Naive B cell (primary cell): ENCODE measurements at regions not wholly inside any gene's neighbourhood (a gene's known extent, or its start where the extent isn't known, plus 50 kb on each side); places are given as distances from the start of the nearest gene placed in this dataset.
"Not testable (repeated sequence)": the region's sequence is repeated elsewhere in the genome, so short reads cannot be mapped to it uniquely, and the experiment has no call there.

Source experiments
- ATAC-seq, 2 donors: fragments of 150-1000 bp; cut with Tn5 transposase; 2 replicates each; pipeline ENCODE4 v1.10.0; 2021; ENCODE audit warnings: low read depth in 2 of 2, mild to moderate bottlenecking in 2 of 2, moderate library complexity in 2 of 2
- DNase-seq: peaks from one replicate; pipeline ENCODE4 v3.0.0; 2022
- H3K27ac Mint-ChIP-seq, 6 donors: one replicate each; pipeline ENCODE4 v1.8.0; 2020 to 2022; ENCODE audit warnings: mild to moderate bottlenecking in 6 of 6, mixed read lengths in 6 of 6, moderate library complexity in 5 of 6, inconsistent platforms in 2 of 6
- H3K27me3 Mint-ChIP-seq, 3 donors: one replicate each; pipeline ENCODE4 v1.8.0; 2021 to 2022; ENCODE audit warnings: mixed read lengths in 3 of 3, mild to moderate bottlenecking in 1 of 3
- H3K36me3 Mint-ChIP-seq, 2 donors: one replicate each; pipeline ENCODE4 v1.8.0; 2020 to 2022; ENCODE audit warnings: mixed read lengths in 2 of 2, inconsistent platforms in 1 of 2, mild to moderate bottlenecking in 1 of 2
- H3K4me1 Mint-ChIP-seq, 3 donors: one replicate each; pipeline ENCODE4 v1.8.0; 2020 to 2022; ENCODE audit warnings: mixed read lengths in 3 of 3, inconsistent platforms in 1 of 3, mild to moderate bottlenecking in 1 of 3, moderate library complexity in 1 of 3
- H3K4me3 Mint-ChIP-seq, 8 donors: one replicate each; pipeline ENCODE4 v1.8.0; 2020 to 2022; ENCODE audit warnings: mild to moderate bottlenecking in 8 of 8, mixed read lengths in 8 of 8, moderate library complexity in 8 of 8, inconsistent platforms in 2 of 8
- H3K9me3 Mint-ChIP-seq, 7 donors: one replicate each; pipeline ENCODE4 v1.8.0; 2020 to 2022; ENCODE audit warnings: mixed read lengths in 7 of 7, mild to moderate bottlenecking in 5 of 7, inconsistent platforms in 2 of 7, moderate library complexity in 1 of 7

GRCh38 chr22:23467721-23468294, 112.3 kb downstream of the IGLL1 start:
- H3K9me3 Mint-ChIP-seq, result no peaks in the 10 kb centered on the region
- peaks cover 0 to 10% (median under 1%) of the 10 kb centered on the region in 3 donors for H3K4me1 Mint-ChIP-seq
- no peaks in the 10 kb centered on the region for H3K36me3 Mint-ChIP-seq
- ATAC-seq, result no peak
- no peak overlapping the region for H3K27ac Mint-ChIP-seq
- DNase-seq, result no peak
- peaks cover 0 to 8% (median 5%) of the 10 kb centered on the region in 3 donors for H3K27me3 Mint-ChIP-seq
- H3K4me3 Mint-ChIP-seq, result no peak overlapping the region

- no peak overlapping the region for H3K4me3 Mint-ChIP-seq
- no peak overlapping the region for H3K27ac Mint-ChIP-seq
- H3K27me3 Mint-ChIP-seq, result peaks cover 0 to 8% (median 5%) of the 10 kb centered on the region in 3 donors
- H3K4me1 Mint-ChIP-seq, result no peaks in the 10 kb centered on the region
- H3K36me3 Mint-ChIP-seq, result no peaks in the 10 kb centered on the region
- no peaks in the 10 kb centered on the region for H3K9me3 Mint-ChIP-seq
- ATAC-seq (no peak), DNase-seq (no peak)
Observed at GRCh38 chr22:23466351-23466750, 113.7 kb downstream of the IGLL1 start.

GRCh38 chr22:23464796-23465195, 115.3 kb downstream of the IGLL1 start:
- H3K27me3 Mint-ChIP-seq, DNase-seq, H3K4me3 Mint-ChIP-seq, H3K9me3 Mint-ChIP-seq, H3K27ac Mint-ChIP-seq, H3K4me1 Mint-ChIP-seq, ATAC-seq, H3K36me3 Mint-ChIP-seq: not testable (repeated sequence)

- not testable (repeated sequence) for H3K36me3 Mint-ChIP-seq, H3K27ac Mint-ChIP-seq, H3K9me3 Mint-ChIP-seq
- DNase-seq, result peak; percentile 6
- Mint-ChIP-seq H3K27me3 (peaks cover 13 to 37% (median 26%) of the 10 kb centered on the region in 3 donors), H3K4me3 (peak overlapping the region in 1 of 8 donors; percentile 11), H3K4me1 (peaks cover 15 to 18% (median 16%) of the 10 kb centered on the region in 3 donors)
- peak; percentile 68 to 72 for ATAC-seq
Observed at GRCh38 chr22:23460517-23461031, 119.5 kb downstream of the IGLL1 start.

- ATAC-seq, H3K4me3 Mint-ChIP-seq, H3K36me3 Mint-ChIP-seq, DNase-seq, H3K9me3 Mint-ChIP-seq: not testable (repeated sequence)
- Mint-ChIP-seq H3K27me3 (peaks cover 13 to 37% (median 26%) of the 10 kb centered on the region in 3 donors), H3K27ac (peak overlapping the region in 1 of 6 donors; percentile 24), H3K4me1 (peaks cover 15 to 18% (median 16%) of the 10 kb centered on the region in 3 donors)
Observed at GRCh38 chr22:23459645-23460516, 120.2 kb downstream of the IGLL1 start.

- DNase-seq (no peak), ATAC-seq (no peak)
- Mint-ChIP-seq H3K9me3 (no peaks in the 10 kb centered on the region), H3K36me3 (no peaks in the 10 kb centered on the region), H3K4me3 (peak overlapping the region in 1 of 8 donors; percentile 33), H3K27ac (no peak overlapping the region), H3K27me3 (peaks cover 13 to 37% (median 26%) of the 10 kb centered on the region in 3 donors), H3K4me1 (peaks cover 15 to 18% (median 16%) of the 10 kb centered on the region in 3 donors)
Observed at GRCh38 chr22:23458663-23459541, 121.2 kb downstream of the IGLL1 start.

GRCh38 chr22:23457380-23457985, 122.6 kb downstream of the IGLL1 start:
- Mint-ChIP-seq H3K9me3 (no peaks in the 10 kb centered on the region), H3K4me1 (peaks cover 15 to 18% (median 16%) of the 10 kb centered on the region in 3 donors), H3K36me3 (no peaks in the 10 kb centered on the region), H3K27me3 (peaks cover 16 to 37% (median 26%) of the 10 kb centered on the region in 3 donors), H3K27ac (peak overlapping the region in 2 of 6 donors; percentile 44 to 82), H3K4me3 (peak overlapping the region in 6 of 8 donors; percentile 9 to 70 (median 60))
- no peak for DNase-seq
- ATAC-seq, result peak in 1 of 2 donors; percentile 19

GRCh38 chr22:23456666-23457379, 123.3 kb downstream of the IGLL1 start:
- peak overlapping the region in 4 of 8 donors; percentile 9 to 69 (median 60) for H3K4me3 Mint-ChIP-seq
- not testable (repeated sequence) for H3K9me3 Mint-ChIP-seq, H3K27ac Mint-ChIP-seq, H3K36me3 Mint-ChIP-seq, DNase-seq
- ATAC-seq, result peak; percentile 39 to 43
- peaks cover 15 to 18% (median 16%) of the 10 kb centered on the region in 3 donors for H3K4me1 Mint-ChIP-seq
- peaks cover 16 to 37% (median 26%) of the 10 kb centered on the region in 3 donors for H3K27me3 Mint-ChIP-seq

- Mint-ChIP-seq H3K27me3 (peaks cover 13 to 26% (median 26%) of the 10 kb centered on the region in 3 donors), H3K4me1 (peaks cover 15 to 18% (median 16%) of the 10 kb centered on the region in 3 donors)
- not testable (repeated sequence) for H3K4me3 Mint-ChIP-seq, DNase-seq, H3K36me3 Mint-ChIP-seq, H3K9me3 Mint-ChIP-seq, H3K27ac Mint-ChIP-seq, ATAC-seq
Observed at GRCh38 chr22:23454345-23454744, 125.7 kb downstream of the IGLL1 start.

- H3K27ac Mint-ChIP-seq, result no peak overlapping the region
- H3K36me3 Mint-ChIP-seq, result no peaks in the 10 kb centered on the region
- no peak overlapping the region for H3K4me3 Mint-ChIP-seq
- H3K27me3 Mint-ChIP-seq, result peaks cover 13 to 26% (median 20%) of the 10 kb centered on the region in 3 donors
- ATAC-seq, result no peak
- no peak for DNase-seq
- no peaks in the 10 kb centered on the region for H3K9me3 Mint-ChIP-seq
- peaks cover 15 to 18% (median 16%) of the 10 kb centered on the region in 3 donors for H3K4me1 Mint-ChIP-seq
Observed at GRCh38 chr22:23453277-23453676, 126.8 kb downstream of the IGLL1 start.

GRCh38 chr22:23452231-23453010, 127.7 kb downstream of the IGLL1 start:
- H3K36me3 Mint-ChIP-seq, result peaks cover 0 to 1% of the 10 kb centered on the region in 2 donors
- H3K4me1 Mint-ChIP-seq, result peaks cover 11 to 13% (median 11%) of the 10 kb centered on the region in 3 donors

More at GRCh38 chr22:23452231-23453010, 127.7 kb downstream of the IGLL1 start:
- no peak for ATAC-seq
- peaks cover 10 to 18% (median 13%) of the 10 kb centered on the region in 3 donors for H3K27me3 Mint-ChIP-seq
- peaks cover 0 to 3% (median under 1%) of the 10 kb centered on the region in 7 donors for H3K9me3 Mint-ChIP-seq
- no peak overlapping the region for H3K4me3 Mint-ChIP-seq
- DNase-seq, result no peak
- H3K27ac Mint-ChIP-seq, result peak overlapping the region in 1 of 6 donors; percentile 79
